Astrocyte (in vitro differentiated cells and primary cell): ENCODE measurements at regions not wholly inside any gene's neighbourhood (a gene's known extent, or its start where the extent isn't known, plus 50 kb on each side); places are given as distances from the start of the nearest gene placed in this dataset.

Experiments used
- DNase-seq: peaks from one replicate; pipeline ENCODE4 v3.0.0-alpha.2; 2010; ENCODE audit warnings: low read depth
- FAIRE-seq: peaks from 2 replicates; lab custom pipeline; 2011; peaks lifted over from hg19 to GRCh38; lab: Jason Lieb, UNC
- H2AFZ ChIP-seq: 2 replicates; pipeline ENCODE4 v1.6.0; 2012; ENCODE audit warnings: low read depth, low read length, inconsistent platforms
- H3K27ac ChIP-seq: 2 replicates; pipeline ENCODE4 v1.5.1; 2011; ENCODE audit warnings: low read depth, low read length, inconsistent platforms
- H3K27me3 ChIP-seq: 2 replicates; pipeline ENCODE4 v1.6.0; 2011; ENCODE audit warnings: low read length, inconsistent platforms; ENCODE audit not compliant: insufficient read depth
- H3K36me3 ChIP-seq: 2 replicates; pipeline ENCODE4 v1.5.1; 2011; ENCODE audit warnings: low read length, inconsistent platforms; ENCODE audit not compliant: insufficient read depth
- H3K4me1 ChIP-seq: 2 replicates; pipeline ENCODE4 v1.5.1; 2011; ENCODE audit warnings: low read length, inconsistent platforms; ENCODE audit not compliant: insufficient read depth
- H3K4me2 ChIP-seq: 2 replicates; pipeline ENCODE4 v1.6.0; 2012; ENCODE audit warnings: low read length, inconsistent platforms
- H3K4me3 ChIP-seq: 2 replicates; pipeline ENCODE4 v1.5.1; 2011; ENCODE audit warnings: low read depth, mild to moderate bottlenecking, low read length, inconsistent platforms; ENCODE audit not compliant: insufficient read depth
- H3K79me2 ChIP-seq: 2 replicates; pipeline ENCODE4 v1.6.0; 2012; ENCODE audit warnings: mild to moderate bottlenecking, low read length, inconsistent platforms; ENCODE audit not compliant: insufficient read depth
- H3K9ac ChIP-seq: 2 replicates; pipeline ENCODE4 v1.6.0; 2012; ENCODE audit warnings: mild to moderate bottlenecking, low read length, inconsistent platforms
- H3K9me3 ChIP-seq: 2 replicates; pipeline ENCODE4 v1.5.1; 2012; ENCODE audit warnings: low read depth, mild to moderate bottlenecking, low read length, inconsistent platforms; ENCODE audit not compliant: insufficient read depth
- H4K20me1 ChIP-seq: 2 replicates; pipeline ENCODE4 v1.6.0; 2012; ENCODE audit warnings: low read length, inconsistent platforms; ENCODE audit not compliant: insufficient read depth
- H3K27ac Mint-ChIP-seq: one replicate; pipeline ENCODE4 v1.8.0; 2021; ENCODE audit warnings: mild to moderate bottlenecking, mixed read lengths; ENCODE audit not compliant: unreplicated experiment
- H3K27me3 Mint-ChIP-seq: one replicate; pipeline ENCODE4 v1.8.0; 2021; ENCODE audit warnings: low read depth, mixed read lengths; ENCODE audit not compliant: unreplicated experiment
- H3K36me3 Mint-ChIP-seq: one replicate; pipeline ENCODE4 v1.8.0; 2021; ENCODE audit warnings: low read depth, mixed read lengths; ENCODE audit not compliant: unreplicated experiment
- H3K4me1 Mint-ChIP-seq: one replicate; pipeline ENCODE4 v1.8.0; 2021; ENCODE audit warnings: low read depth, mixed read lengths; ENCODE audit not compliant: unreplicated experiment
- H3K4me3 Mint-ChIP-seq: one replicate; pipeline ENCODE4 v1.8.0; 2021; ENCODE audit warnings: mild to moderate bottlenecking, moderate library complexity, mixed read lengths; ENCODE audit not compliant: unreplicated experiment
- H3K9me3 Mint-ChIP-seq: one replicate; pipeline ENCODE4 v1.8.0; 2021; ENCODE audit warnings: mild to moderate bottlenecking, mixed read lengths; ENCODE audit not compliant: unreplicated experiment
- CTCF ChIP-seq: IDR thresholded peaks from 2 replicates; pipeline ENCODE4 v1.5.1; 2011; ENCODE audit warnings: low read depth, mild to moderate bottlenecking, inconsistent platforms, low read length, moderate library complexity; ENCODE audit not compliant: insufficient read depth
- EZH2 ChIP-seq: IDR thresholded peaks from 2 replicates; pipeline ENCODE4 v1.6.1; 2012; ENCODE audit warnings: mild to moderate bottlenecking, low read length, inconsistent platforms; ENCODE audit not compliant: insufficient read depth

- no peak overlapping the region for H3K4me3 Mint-ChIP-seq
- no peak overlapping the region for H3K27ac Mint-ChIP-seq
These were observed 67.3 kb upstream of the ADRB2 start for GRCh38 chr5:148759101-148759500.

DNA sequence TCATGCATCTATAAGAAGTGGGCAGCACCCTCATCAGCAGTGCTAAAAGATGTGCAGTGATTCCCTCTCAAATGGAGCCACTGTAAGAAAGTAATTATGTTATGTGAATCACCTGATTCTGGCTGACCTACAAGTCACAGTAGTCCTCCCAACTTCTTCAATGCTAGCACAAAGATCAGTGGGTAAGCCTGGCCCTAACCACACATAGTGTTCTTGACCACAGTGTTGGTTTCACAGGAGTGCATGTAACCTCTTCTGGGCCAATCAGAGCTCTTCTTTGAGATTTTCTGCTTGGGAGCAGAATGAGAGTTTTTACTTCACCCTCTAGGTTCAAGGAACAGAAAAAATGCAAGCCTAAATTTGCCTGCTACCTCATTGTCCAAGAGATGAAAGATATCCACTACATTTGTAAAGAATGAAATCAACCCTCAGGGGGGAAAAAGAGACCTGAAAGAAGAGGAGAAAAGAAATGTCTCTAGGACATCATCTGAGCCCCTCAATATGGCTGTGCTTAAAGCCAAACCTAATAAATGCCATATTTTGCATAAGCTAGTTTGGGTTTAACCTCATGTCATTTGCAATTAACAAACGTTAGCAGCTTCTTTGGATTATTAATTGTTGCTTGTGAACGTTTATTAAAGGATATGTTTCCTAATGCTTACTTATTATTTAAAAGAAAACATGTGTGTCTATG, 65.3 kb upstream of the ADRB2 start:
- Histone ChIP-seq H3K4me1 (no peaks in the 10 kb centered on the region), H3K4me2 (no peak overlapping the region), H3K27ac (no peak overlapping the region), H4K20me1 (no peaks in the 10 kb centered on the region), H3K79me2 (no peaks in the 10 kb centered on the region), H2AFZ (no peak overlapping the region), H3K9me3 (no peaks in the 10 kb centered on the region), H3K27me3 (no peaks in the 10 kb centered on the region), H3K4me3 (no peak overlapping the region), H3K36me3 (no peaks in the 10 kb centered on the region), H3K9ac (no peak overlapping the region)
- peaks cover 1% of the 10 kb centered on the region for H3K27me3 Mint-ChIP-seq
- peak overlapping the region; percentile 58 for H3K27ac Mint-ChIP-seq
- H3K4me3 Mint-ChIP-seq, result no peak overlapping the region
- FAIRE-seq (no peak), DNase-seq (no peak)
- no peak for TF ChIP-seq EZH2
- no peak for TF ChIP-seq CTCF
- H3K36me3 Mint-ChIP-seq, result no peaks in the 10 kb centered on the region
- peaks cover 1% of the 10 kb centered on the region for H3K4me1 Mint-ChIP-seq
- peaks cover 3% of the 10 kb centered on the region for H3K9me3 Mint-ChIP-seq

More at GRCh38 chr5:148759101-148759500, 67.3 kb upstream of the ADRB2 start:
- H3K9me3 Mint-ChIP-seq, result peaks cover 3% of the 10 kb centered on the region
- no peaks in the 10 kb centered on the region for H3K9me3 ChIP-seq
- no peak overlapping the region for H3K9ac ChIP-seq
- H3K4me3 ChIP-seq, result no peak overlapping the region
- no peak for TF ChIP-seq CTCF
- TF ChIP-seq EZH2, result no peak
- no peaks in the 10 kb centered on the region for H3K4me1 ChIP-seq
- H3K79me2 ChIP-seq, result no peaks in the 10 kb centered on the region
- DNase-seq (no peak), FAIRE-seq (no peak)
- H3K4me2 ChIP-seq, result no peak overlapping the region
- H2AFZ ChIP-seq, result no peak overlapping the region
- H3K27me3 ChIP-seq, result no peaks in the 10 kb centered on the region
- no peaks in the 10 kb centered on the region for H4K20me1 ChIP-seq
- H3K36me3 Mint-ChIP-seq, result no peaks in the 10 kb centered on the region
- peaks cover 1% of the 10 kb centered on the region for H3K27me3 Mint-ChIP-seq
- no peak overlapping the region for H3K27ac ChIP-seq
- no peaks in the 10 kb centered on the region for H3K4me1 Mint-ChIP-seq
- H3K36me3 ChIP-seq, result no peaks in the 10 kb centered on the region

- H3K4me3 Mint-ChIP-seq, result no peak overlapping the region
- no peaks in the 10 kb centered on the region for H4K20me1 ChIP-seq
- no peak overlapping the region for H3K27ac ChIP-seq
- no peaks in the 10 kb centered on the region for H3K4me1 ChIP-seq
- H3K9ac ChIP-seq, result no peak overlapping the region
- H3K4me3 ChIP-seq, result no peak overlapping the region
- no peaks in the 10 kb centered on the region for H3K36me3 ChIP-seq
- no peaks in the 10 kb centered on the region for H3K36me3 Mint-ChIP-seq
- H3K27me3 ChIP-seq, result no peaks in the 10 kb centered on the region
- no peak overlapping the region for H3K27ac Mint-ChIP-seq
- no peak for DNase-seq
- H3K4me2 ChIP-seq, result no peak overlapping the region
- H3K9me3 ChIP-seq, result no peaks in the 10 kb centered on the region
- TF ChIP-seq CTCF, result no peak
- no peak for TF ChIP-seq EZH2
- FAIRE-seq, result no peak
- no peaks in the 10 kb centered on the region for H3K79me2 ChIP-seq
- no peak overlapping the region for H2AFZ ChIP-seq
- H3K4me1 Mint-ChIP-seq, result peaks cover 12% of the 10 kb centered on the region
- no peaks in the 10 kb centered on the region for H3K9me3 Mint-ChIP-seq
- H3K27me3 Mint-ChIP-seq, result no peaks in the 10 kb centered on the region
These were observed 62.4 kb upstream of the ADRB2 start for GRCh38 chr5:148763996-148764395.
